Endothelial cell of umbilical vein (primary cell): ENCODE measurements at regions not wholly inside any gene's neighbourhood (a gene's known extent, or its start where the extent isn't known, plus 50 kb on each side); places are given as distances from the start of the nearest gene placed in this dataset.

Experiments
- BruUV-seq: library from RNA; stranded (reverse); fragments of 400-500 nt; replicated peaks from 2 replicates; lab custom pipeline; 2021; lab: Mats Ljungman, UMichigan
- CTCF ChIA-PET: fragments of 300-600, 350-600 bp; sonication (Branson Sonifier 250); formaldehyde crosslinking; loops from one replicate; lab custom pipeline; 2021; ENCODE audit warnings: antibody characterized with exemption, inconsistent platforms; lab: Charles Lee
- POLR2A ChIA-PET: fragments of 300-600, 350-600 bp; sonication (Branson Sonifier 250); formaldehyde crosslinking; loops from one replicate; lab custom pipeline; 2021; ENCODE audit warnings: antibody characterized with exemption, inconsistent platforms; lab: Charles Lee
- DNase-seq: peaks from one replicate; pipeline ENCODE4 v3.0.0-alpha.2; 2011; ENCODE audit warnings: low read depth, low spot score
- FAIRE-seq: peaks from 2 replicates; lab custom pipeline; 2011; peaks lifted over from hg19 to GRCh38; lab: Jason Lieb, UNC
- H2AFZ ChIP-seq: 2 replicates; pipeline ENCODE4 v1.6.0; 2012; ENCODE audit warnings: low read depth, low read length, control low read depth, inconsistent platforms
- H3K27ac ChIP-seq: 2 replicates; pipeline ENCODE4 v1.5.1; 2011; ENCODE audit warnings: low read depth, mild to moderate bottlenecking, control low read depth, low read length, moderate library complexity; ENCODE audit not compliant: insufficient read depth
- H3K27me3 ChIP-seq, 2 experiments: 2 replicates each; pipeline versions ENCODE4 v1.6.0 to v1.6.1; 2011; ENCODE audit warnings: low read length in 2 of 2, mixed read lengths in 1 of 2; ENCODE audit not compliant: control insufficient read depth in 2 of 2, insufficient read depth in 2 of 2
- H3K36me3 ChIP-seq, 2 experiments: 2 replicates in 1 of 2; 3 replicates in 1 of 2; pipeline ENCODE4 v1.5.1; 2011; ENCODE audit warnings: low read length in 2 of 2, mild to moderate bottlenecking in 1 of 2, moderate library complexity in 1 of 2; ENCODE audit not compliant: control insufficient read depth in 2 of 2, insufficient read depth in 2 of 2; ENCODE audit errors: extremely low read depth in 1 of 2
- H3K4me1 ChIP-seq: 3 replicates; pipeline ENCODE4 v1.5.1; 2011; ENCODE audit warnings: mild to moderate bottlenecking, low read length; ENCODE audit not compliant: control insufficient read depth, insufficient read depth; ENCODE audit errors: extremely low read depth
- H3K4me2 ChIP-seq: 2 replicates; pipeline ENCODE4 v1.6.1; 2011; ENCODE audit warnings: low read length, control low read depth, mixed read lengths; ENCODE audit not compliant: insufficient read depth
- H3K4me3 ChIP-seq, 3 experiments: fragments of 200-600 bp in 1 of 3; sonication (generic), shearing (Covaris generic) in 1 of 3; replicated peaks in 1 of 3; 2 replicates each; pipeline ENCODE4 v1.5.1; 2011 to 2016; ENCODE audit warnings: control low read depth in 3 of 3, low read length in 3 of 3, mild to moderate bottlenecking in 2 of 3, inconsistent platforms in 1 of 3, low read depth in 1 of 3, moderate library complexity in 1 of 3; ENCODE audit not compliant: insufficient read depth in 1 of 3
- H3K79me2 ChIP-seq: 2 replicates; pipeline ENCODE4 v1.6.0; 2012; ENCODE audit warnings: low read length, inconsistent platforms; ENCODE audit not compliant: control insufficient read depth, insufficient read depth
- H3K9ac ChIP-seq: replicated peaks from 2 replicates; pipeline ENCODE3; 2011; ENCODE audit warnings: low read length, control low read depth; ENCODE audit not compliant: insufficient read depth; ENCODE audit errors: extremely low read depth
- H3K9me1 ChIP-seq: replicated peaks from 3 replicates; pipeline ENCODE4 v1.6.0; 2011; ENCODE audit warnings: mild to moderate bottlenecking, low read length; ENCODE audit not compliant: control insufficient read depth, insufficient read depth; ENCODE audit errors: extremely low read depth
- H3K9me3 ChIP-seq: replicated peaks from 2 replicates; pipeline ENCODE4 v1.5.1; 2012; ENCODE audit warnings: low read length, inconsistent platforms; ENCODE audit not compliant: control insufficient read depth, insufficient read depth
- H4K20me1 ChIP-seq: replicated peaks from 2 replicates; pipeline ENCODE3; 2011; ENCODE audit warnings: mild to moderate bottlenecking, low read length; ENCODE audit not compliant: control insufficient read depth, insufficient read depth; ENCODE audit errors: extremely low read depth
- EZH2 ChIP-seq: IDR thresholded peaks from 2 replicates; pipeline ENCODE4 v1.6.1; 2012; ENCODE audit warnings: borderline replicate concordance, low read depth, mild to moderate bottlenecking, moderate library complexity, low read length, inconsistent platforms; ENCODE audit not compliant: severe bottlenecking
- FOS ChIP-seq: IDR thresholded peaks from 2 replicates; pipeline ENCODE4 v1.6.1; 2011; ENCODE audit warnings: mild to moderate bottlenecking, low read length, moderate library complexity, borderline replicate concordance; ENCODE audit not compliant: insufficient read depth
- GATA2 ChIP-seq: IDR thresholded peaks from 2 replicates; pipeline ENCODE4 v1.7.0; 2011; ENCODE audit warnings: low read depth, mild to moderate bottlenecking, moderate library complexity, mixed read lengths, low read length; ENCODE audit not compliant: insufficient read length, insufficient read depth
- JUN ChIP-seq: IDR thresholded peaks from 2 replicates; pipeline ENCODE4 v1.6.1; 2011; ENCODE audit warnings: borderline replicate concordance, low read depth; ENCODE audit not compliant: insufficient read length, insufficient read depth
- MAX ChIP-seq: IDR thresholded peaks from 2 replicates; pipeline ENCODE4 v1.6.1; 2011; ENCODE audit not compliant: insufficient read depth, insufficient read length
- MYC ChIP-seq: IDR thresholded peaks from one replicate; pipeline ENCODE4 v1.6.1; 2011; ENCODE audit warnings: mild to moderate bottlenecking, low read depth, low read length
- POLR2A ChIP-seq: IDR thresholded peaks from 2 replicates; pipeline ENCODE4 v1.6.1; 2012; ENCODE audit warnings: low read depth, mild to moderate bottlenecking, control low read depth, low read length
- POLR2AphosphoS5 ChIP-seq: IDR thresholded peaks from 2 replicates; pipeline ENCODE4 v1.6.1; 2012; ENCODE audit warnings: low read depth, mild to moderate bottlenecking, control low read depth, low read length, moderate library complexity; ENCODE audit not compliant: insufficient read depth
- dilution Hi-C: fragments of 300-500 bp; cut with MboI; formaldehyde crosslinking; loops from one replicate; pipeline ENCODE4 v1.15.0; 2019; ENCODE audit warnings: low sequenced_read_pairs; ENCODE audit not compliant: extremely low pct_ligation_motif_present
- intact Hi-C: fragments of 100-400 bp; cut with micrococcal nuclease; formaldehyde crosslinking; loops from one replicate; pipeline ENCODE4 v1.10.0; 2022
- TF ChIP-seq, protein P1 (sequence below), 2 donors: IDR thresholded peaks; 1 replicate in 1 of 2; 2 replicates in 1 of 2; pipeline ENCODE4 v1.5.1; 2011; ENCODE audit warnings: low read length in 2 of 2, mild to moderate bottlenecking in 2 of 2, moderate library complexity in 2 of 2, control low read depth in 1 of 2, inconsistent platforms in 1 of 2, low read depth in 1 of 2; ENCODE audit not compliant: insufficient read depth in 1 of 2; ENCODE audit errors: extremely low read depth in 1 of 2

DNA sequence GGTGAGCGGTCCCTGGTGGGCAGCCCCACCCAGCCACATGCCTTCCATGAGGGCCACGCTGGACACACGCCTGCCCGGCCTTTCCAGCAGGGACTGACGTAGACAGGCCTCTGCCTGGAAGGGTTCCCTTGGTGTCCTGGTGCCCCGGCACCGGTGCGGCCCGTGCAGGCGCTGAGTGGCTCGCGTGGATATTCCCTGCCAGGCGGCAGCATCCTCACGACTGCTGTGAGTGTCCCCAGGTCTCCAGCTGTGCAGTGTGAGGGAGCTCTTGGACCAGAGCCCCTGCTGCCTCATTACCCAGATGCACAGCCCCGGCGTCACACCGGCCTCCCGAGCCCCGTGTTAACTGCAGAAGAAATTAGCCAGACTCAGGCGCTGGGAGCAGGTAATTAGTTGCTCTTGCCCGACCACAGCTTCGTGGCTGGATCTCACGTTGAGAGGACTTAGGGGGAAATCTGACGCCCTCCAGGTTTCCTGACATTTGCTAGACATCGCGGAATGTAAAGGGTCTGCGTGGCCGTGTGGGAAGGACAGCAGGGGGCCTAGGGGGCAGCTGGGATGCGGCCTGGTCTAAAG lies 1196.3 kb downstream of the BRD1 start:
- H3K27me3 ChIP-seq: no peaks in the 10 kb centered on the region
- peaks cover 10% of the 10 kb centered on the region for H3K9me3 ChIP-seq
- H3K27ac ChIP-seq: no peak overlapping the region
- H3K9me1 ChIP-seq: no peaks in the 10 kb centered on the region
- no peaks in the 10 kb centered on the region for H3K36me3 ChIP-seq
- intact Hi-C loops (no loop called here), dilution Hi-C loops (no loop called here)
- BruUV-seq: no TSS peak
- no peak overlapping the region for H3K4me3 ChIP-seq
- POLR2A ChIA-PET: no interaction called here
- no peak overlapping the region for H2AFZ ChIP-seq
- CTCF ChIA-PET: no interaction called here
- no peak overlapping the region for H3K9ac ChIP-seq
- H3K4me2 ChIP-seq: no peak overlapping the region
- no peak for FAIRE-seq
- TF ChIP-seq GATA2 (no peak), JUN (no peak), EZH2 (no peak), MAX (no peak), POLR2AphosphoS5 (no peak), POLR2A (no peak), MYC (no peak), FOS (no peak)
- TF ChIP-seq, protein P1, sequence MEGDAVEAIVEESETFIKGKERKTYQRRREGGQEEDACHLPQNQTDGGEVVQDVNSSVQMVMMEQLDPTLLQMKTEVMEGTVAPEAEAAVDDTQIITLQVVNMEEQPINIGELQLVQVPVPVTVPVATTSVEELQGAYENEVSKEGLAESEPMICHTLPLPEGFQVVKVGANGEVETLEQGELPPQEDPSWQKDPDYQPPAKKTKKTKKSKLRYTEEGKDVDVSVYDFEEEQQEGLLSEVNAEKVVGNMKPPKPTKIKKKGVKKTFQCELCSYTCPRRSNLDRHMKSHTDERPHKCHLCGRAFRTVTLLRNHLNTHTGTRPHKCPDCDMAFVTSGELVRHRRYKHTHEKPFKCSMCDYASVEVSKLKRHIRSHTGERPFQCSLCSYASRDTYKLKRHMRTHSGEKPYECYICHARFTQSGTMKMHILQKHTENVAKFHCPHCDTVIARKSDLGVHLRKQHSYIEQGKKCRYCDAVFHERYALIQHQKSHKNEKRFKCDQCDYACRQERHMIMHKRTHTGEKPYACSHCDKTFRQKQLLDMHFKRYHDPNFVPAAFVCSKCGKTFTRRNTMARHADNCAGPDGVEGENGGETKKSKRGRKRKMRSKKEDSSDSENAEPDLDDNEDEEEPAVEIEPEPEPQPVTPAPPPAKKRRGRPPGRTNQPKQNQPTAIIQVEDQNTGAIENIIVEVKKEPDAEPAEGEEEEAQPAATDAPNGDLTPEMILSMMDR (IDR thresholded peaks at IDR 0.05; ENCODE audit: extremely low read depth in 1 of 2, insufficient read depth in 1 of 2, low read depth in 1 of 2, low read length in 2 of 2): no peak
- no peaks in the 10 kb centered on the region for H3K4me1 ChIP-seq
- DNase-seq: no peak
- no peaks in the 10 kb centered on the region for H4K20me1 ChIP-seq
- no peaks in the 10 kb centered on the region for H3K79me2 ChIP-seq
